GM12873 (cell line): ENCODE measurements at regions not wholly inside any gene's neighbourhood (a gene's known extent, or its start where the extent isn't known, plus 50 kb on each side); places are given as distances from the start of the nearest gene placed in this dataset.

Experiments used
- CTCF ChIP-seq: IDR thresholded peaks from 2 replicates; pipeline ENCODE4 v1.5.1; 2012; ENCODE audit warnings: low read depth, mild to moderate bottlenecking, moderate library complexity, low read length, control low read depth; ENCODE audit not compliant: insufficient read depth; ENCODE audit errors: missing control alignments

GRCh38 chr4:81521708-81522107, 50.0 kb upstream of the RASGEF1B start:
- no peak for TF ChIP-seq CTCF
